ENCODE measurements at regions not wholly inside any gene's neighbourhood (a gene's known extent, or its start where the extent isn't known, plus 50 kb on each side); places are given as distances from the start of the nearest gene placed in this dataset.

DNA sequence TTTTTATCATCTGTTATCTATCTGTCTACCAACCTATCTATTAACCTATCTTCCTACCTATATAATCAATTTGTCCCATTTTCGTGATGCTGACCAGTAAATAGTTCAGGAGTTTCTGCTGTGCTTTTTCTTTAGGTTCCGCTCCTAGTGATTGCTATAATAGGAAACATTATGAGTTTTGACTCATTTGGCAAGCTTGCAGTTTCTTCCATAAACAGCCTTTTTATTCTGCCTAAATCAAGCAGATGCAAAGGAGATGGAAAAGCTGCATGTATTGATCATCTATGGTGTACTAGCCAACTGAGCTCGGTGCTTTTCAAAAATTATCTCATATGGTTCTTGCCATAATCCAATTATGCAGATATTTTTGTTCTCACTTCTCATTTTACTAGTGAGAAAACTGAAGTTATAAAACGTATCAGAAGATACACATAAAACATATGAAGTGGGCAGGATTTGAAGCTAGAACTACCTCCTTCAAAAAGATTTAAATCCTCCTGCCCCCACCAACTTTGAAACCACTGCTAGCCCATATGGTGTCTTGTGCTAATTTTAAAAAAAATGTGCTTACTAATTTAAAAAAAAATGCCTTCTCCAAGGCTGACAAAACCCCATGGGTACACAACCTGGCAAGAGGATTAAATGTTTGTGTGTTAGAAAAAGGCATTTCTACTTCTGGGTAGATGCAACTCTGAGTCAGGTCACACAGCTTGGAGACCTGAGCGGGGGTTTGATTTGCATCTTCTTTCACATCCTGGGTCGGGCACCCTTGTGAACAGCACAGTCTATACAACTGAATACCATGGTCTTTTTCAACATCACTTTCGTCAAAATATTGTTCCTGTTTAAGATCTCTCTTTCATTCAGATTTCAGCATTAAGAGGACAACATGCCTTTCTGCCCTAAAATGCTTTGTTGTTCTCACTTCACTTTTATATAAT is 267.0 kb downstream of the CHL1 start:
- Histone ChIP-seq H2BK20ac (ENCODE audit: low read length) (no peak overlapping the region), H3K4me1 (replicated peaks in 1 of 4; ENCODE audit: control insufficient read depth in 3 of 4, insufficient read depth in 4 of 4, low read length in 3 of 4) (peaks cover 0 to 10% (median 3%) of the 10 kb centered on the region in 4 experiments; a peak in 3 of 7 replicates)
- 84% methylated on average over 7 of the region's 7 CpGs; no CpG with 5 or more reads in 1 of the 2 experiments for WGBS, 2 experiments (ENCODE audit: extremely low coverage in 1 of 2, insufficient coverage in 1 of 2, insufficient read length in 1 of 2, insufficient replicate concordance in 2 of 2, low coverage in 1 of 2, low lambda C conversion rate in 2 of 2, missing lambda C conversion rate in 1 of 2)
- no peak for TF ChIP-seq KDM4A (IDR thresholded peaks at IDR 0.05; ENCODE audit: low read depth, low read length, severe bottlenecking)
- TF ChIP-seq CEBPB (IDR thresholded peaks at IDR 0.05; ENCODE audit: low read depth, low read length) = no peak
- no peak for TF ChIP-seq FOSL1 (IDR thresholded peaks at IDR 0.05; ENCODE audit: insufficient read depth, low read depth, low read length)
- TF ChIP-seq CREB1 (IDR thresholded peaks at IDR 0.05) = no peak
- TF ChIP-seq SP1 (IDR thresholded peaks at IDR 0.05; ENCODE audit: low read depth, low read length) = no peak
- no peak for TF ChIP-seq KDM5A (IDR thresholded peaks at IDR 0.05; ENCODE audit: low read length)
- TF ChIP-seq SIX5 (IDR thresholded peaks at IDR 0.05; ENCODE audit: low read depth, low read length) = no peak
- TF ChIP-seq RBBP5 (IDR thresholded peaks at IDR 0.05; ENCODE audit: borderline replicate concordance, low read depth, low read length) = no peak
- TF ChIP-seq HDAC6 (IDR thresholded peaks at IDR 0.05; ENCODE audit: low read depth, low read length) = no peak
- no peak for TF ChIP-seq TCF12 (IDR thresholded peaks at IDR 0.05; ENCODE audit: low read depth, low read length)
- no peak for TF ChIP-seq TAF7 (optimal IDR thresholded peaks at IDR 0.05; ENCODE audit: borderline replicate concordance, low read depth, low read length)
- no peak for TF ChIP-seq ZNF274 (IDR thresholded peaks at IDR 0.05; ENCODE audit: borderline replicate concordance, extremely low read depth, low read length)
- no peak for TF ChIP-seq SUZ12 (IDR thresholded peaks at IDR 0.05; ENCODE audit: low read length)
- no peak for TF ChIP-seq MAFK (IDR thresholded peaks at IDR 0.05; ENCODE audit: low read depth, low read length)

More for the DNA sequence above, 267.0 kb downstream of the CHL1 start:
- Histone ChIP-seq H4K20me1 (replicated peaks in 1 of 2; ENCODE audit: control insufficient read depth in 1 of 2, insufficient read depth in 2 of 2, low read length in 2 of 2) (no peaks in the 10 kb centered on the region), H3K27ac (ENCODE audit: low read depth, low read length) (no peak overlapping the region), H3K27me3 (replicated peaks in 1 of 4; ENCODE audit: control insufficient read depth in 3 of 4, extremely low read depth in 1 of 4, insufficient read depth in 3 of 4, low read length in 3 of 4) (no peaks in the 10 kb centered on the region), H4K8ac (ENCODE audit: extremely low read depth, insufficient read depth, low read length) (no peak overlapping the region), H3K23ac (ENCODE audit: insufficient read length) (no peak overlapping the region), H3K79me1 (ENCODE audit: low read depth, low read length) (no peaks in the 10 kb centered on the region), H3K9me3 (ENCODE audit: insufficient read depth in 2 of 2, low read depth in 1 of 2, low read length in 1 of 2) (no peaks in the 10 kb centered on the region), H3K14ac (ENCODE audit: insufficient read length) (no peak overlapping the region), H3K56ac (replicated peaks; ENCODE audit: insufficient read length, low read depth, low read length) (no peak overlapping the region), H4K91ac (replicated peaks; ENCODE audit: insufficient read length, low read length) (no peak overlapping the region), H3K4me3 (ENCODE audit: extremely low read depth in 1 of 4, insufficient read depth in 2 of 4, low read depth in 3 of 4, low read length in 4 of 4) (no peak overlapping the region), H2BK5ac (ENCODE audit: low read depth, low read length) (no peak overlapping the region), H2AFZ (ENCODE audit: low read length) (no peak overlapping the region), H2BK15ac (ENCODE audit: low read length) (no peak overlapping the region), H3K4me2 (ENCODE audit: insufficient read depth in 1 of 2, low read depth in 2 of 2, low read length in 2 of 2) (no peak overlapping the region), H3K4ac (replicated peaks; ENCODE audit: insufficient read length, low read depth, low read length) (no peak overlapping the region), H3K79me2 (ENCODE audit: control insufficient read depth in 1 of 2, insufficient read depth in 2 of 2, low read length in 2 of 2) (no peaks in the 10 kb centered on the region), H3K36me3 (ENCODE audit: control insufficient read depth in 2 of 4, insufficient read depth in 4 of 4, low read length in 3 of 4) (no peaks in the 10 kb centered on the region), H2AK5ac (ENCODE audit: low read depth, low read length) (no peak overlapping the region), H3K9ac (replicated peaks in 1 of 4; ENCODE audit: extremely low read depth in 1 of 4, low read depth in 3 of 4, low read length in 3 of 4) (no peak overlapping the region), H3K18ac (ENCODE audit: extremely low read depth, low read length) (no peak overlapping the region), H2BK120ac (replicated peaks; ENCODE audit: low read depth, low read length) (peak overlapping the region; percentile 27), H4K5ac (ENCODE audit: insufficient read length, low read depth, low read length) (no peak overlapping the region), H3K23me2 (ENCODE audit: low read depth, low read length) (no peaks in the 10 kb centered on the region), H2BK12ac (ENCODE audit: low read depth, low read length) (no peak overlapping the region)
- POLR2A ChIA-PET (ENCODE audit: partially characterized antibody) = no interaction called here
- CTCF ChIA-PET (ENCODE audit: partially characterized antibody) = interaction anchor here (0.6 to 1.6 kb wide), 4 partner anchors 13 to 1837 kb away, joined by 3 to 5 read pairs (median 4); no protein-coding TSS in a partner anchor
- FAIRE-seq (no peak), DNase-seq (ENCODE audit: low read depth in 1 of 2, low spot score in 2 of 2) (no peak)

Data from H1 (cell line).